Suppressor macrophage treated with lipopolysaccharide for 1 hour (primary cell): ENCODE measurements at regions not wholly inside any gene's neighbourhood (a gene's known extent, or its start where the extent isn't known, plus 50 kb on each side); places are given as distances from the start of the nearest gene placed in this dataset.
A peak's percentile ranks its signal among the peaks of the same experiment; 100 is the strongest.
"Not testable (repeated sequence)": the region's sequence is repeated elsewhere in the genome, so short reads cannot be mapped to it uniquely, and the experiment has no call there.

Experiments used
- DNase-seq, 3 donors: peaks; one replicate each; pipeline ENCODE4 v3.0.0-alpha.2; 2020 to 2022

DNA sequence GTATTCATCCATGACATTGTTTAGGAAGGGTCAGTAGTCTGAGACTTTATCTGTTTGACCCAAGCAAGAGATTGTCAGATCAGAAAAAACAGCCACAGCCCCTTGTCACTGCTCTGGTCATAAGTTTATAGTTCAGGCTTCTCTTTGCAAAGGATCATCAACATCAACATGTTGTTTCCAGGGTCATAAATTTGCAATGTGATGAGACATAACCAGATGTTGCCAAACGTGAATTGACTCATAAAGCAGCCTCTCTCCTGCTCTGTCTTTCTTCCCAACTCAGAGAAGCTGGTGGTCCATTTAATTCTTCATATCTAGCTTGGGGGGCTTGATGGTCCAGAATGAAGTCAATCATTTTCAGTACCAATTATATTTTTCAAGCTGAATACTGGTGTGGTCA, 507.2 kb upstream of the PBX1 start:
- DNase-seq: no peak

DNA sequence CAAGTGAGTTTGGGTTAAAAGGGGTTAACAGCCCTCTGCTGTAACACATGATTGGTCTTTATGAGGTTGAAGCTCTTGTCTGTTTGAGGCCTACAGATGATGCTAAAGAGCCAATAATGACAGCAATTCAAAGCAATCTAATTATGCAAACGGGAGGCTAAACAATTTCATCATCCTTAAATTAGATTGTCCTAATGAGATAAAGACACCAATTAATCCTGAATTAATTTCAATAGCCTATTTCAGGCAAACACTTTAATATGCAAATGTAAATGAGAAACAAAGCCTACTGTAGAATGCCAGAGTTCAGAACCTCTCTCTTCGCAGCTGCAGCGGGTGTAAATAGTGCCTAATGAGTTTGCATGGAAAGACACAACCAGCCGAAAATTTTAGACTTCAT, 504.7 kb upstream of the PBX1 start:
- DNase-seq: no peak

DNA sequence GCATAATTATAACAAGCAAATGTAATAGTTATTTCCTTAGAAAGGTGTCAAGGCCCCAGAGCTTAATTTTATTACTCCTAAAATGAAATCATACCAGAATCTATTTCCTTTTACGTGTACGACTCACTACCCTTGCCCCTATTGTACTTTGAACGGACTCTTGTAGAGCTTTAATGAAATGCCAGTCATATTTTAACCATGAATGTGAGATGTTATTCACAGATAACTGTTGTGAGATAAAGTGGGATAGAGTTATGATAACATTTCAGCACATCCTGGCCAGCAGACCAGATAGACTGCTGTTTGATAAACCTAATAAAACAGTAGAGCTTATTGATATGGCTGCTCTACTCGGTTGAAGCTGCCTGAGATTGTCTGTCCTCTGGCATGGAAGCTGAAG, 500.8 kb upstream of the PBX1 start:
- no peak for DNase-seq

DNA sequence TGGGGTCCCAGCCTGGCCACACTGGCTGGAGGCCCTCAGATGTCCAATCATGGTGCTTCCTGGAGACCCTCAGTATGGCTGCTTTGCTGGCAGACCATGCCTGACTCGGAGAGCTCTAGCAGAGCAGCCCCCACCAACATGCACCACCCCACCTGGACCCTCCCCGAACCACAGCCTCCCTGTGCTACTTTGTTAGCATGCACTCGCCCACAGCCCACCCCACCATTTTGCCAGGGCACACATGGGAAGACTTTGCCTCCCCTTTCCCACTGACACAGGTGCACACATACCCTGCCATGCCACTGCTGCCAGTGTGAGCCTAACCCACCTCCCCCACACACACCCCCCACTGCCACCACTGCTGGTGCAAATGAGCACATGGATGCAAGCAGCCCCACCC, 497.5 kb upstream of the PBX1 start:
- DNase-seq: no peak

DNA sequence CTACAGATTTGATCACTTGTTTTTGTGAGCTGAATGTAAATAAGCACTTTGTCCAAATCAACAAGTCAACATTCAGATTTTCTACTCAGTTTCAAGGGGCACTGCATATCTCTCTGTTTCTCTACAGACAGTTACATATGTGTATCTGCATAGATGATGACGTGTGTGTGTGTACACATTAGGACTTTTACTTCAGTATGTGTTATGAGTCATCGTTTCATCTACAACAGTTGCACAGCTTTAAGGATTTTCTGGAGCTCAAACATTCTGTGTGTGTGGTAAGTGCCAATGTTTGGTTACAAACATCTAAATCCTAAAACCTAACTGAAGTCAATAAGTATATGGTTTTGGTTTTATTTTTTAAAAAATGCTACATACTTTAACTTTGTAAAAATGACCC, 494.5 kb upstream of the PBX1 start:
- DNase-seq: no peak

DNA sequence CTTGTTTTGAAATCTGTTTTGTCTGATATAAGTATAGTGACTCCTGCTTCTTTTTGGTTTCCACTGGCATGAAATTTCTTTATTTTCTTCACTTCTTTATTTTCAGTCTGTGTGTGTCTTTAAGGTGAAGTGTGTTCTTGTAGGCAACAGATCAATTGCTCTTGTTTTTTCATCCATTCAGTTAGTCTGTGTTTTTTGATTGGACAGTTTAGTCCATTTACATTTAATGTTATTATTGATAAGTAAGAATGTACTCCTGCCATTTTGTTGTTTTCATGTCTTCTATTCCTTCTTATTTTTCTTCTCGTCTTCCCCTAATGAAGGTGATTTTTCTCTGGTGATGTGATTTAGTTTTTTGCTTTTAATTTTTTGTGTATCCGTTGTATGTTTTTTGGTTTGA, 487.7 kb upstream of the PBX1 start:
- no peak for DNase-seq

DNA sequence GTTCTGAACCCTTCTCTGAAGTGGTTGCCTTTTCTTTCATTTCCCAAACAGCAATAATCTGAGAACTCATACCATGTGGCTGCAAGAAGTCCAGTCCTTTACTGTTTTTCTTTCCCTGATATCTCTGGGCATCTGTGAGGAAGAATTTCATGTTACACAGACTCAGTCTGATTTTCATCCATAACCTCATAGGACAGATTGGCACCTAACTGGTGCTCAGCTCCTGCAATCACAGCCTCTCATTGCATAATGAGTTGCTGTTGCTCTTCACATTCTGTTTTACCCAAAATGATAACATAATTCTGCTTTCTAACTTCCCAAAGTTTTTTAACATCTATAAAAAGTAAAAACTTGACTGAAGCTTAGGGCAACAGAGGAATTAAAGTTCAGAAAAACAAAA, 472.2 kb upstream of the PBX1 start:
- no peak for DNase-seq

DNA sequence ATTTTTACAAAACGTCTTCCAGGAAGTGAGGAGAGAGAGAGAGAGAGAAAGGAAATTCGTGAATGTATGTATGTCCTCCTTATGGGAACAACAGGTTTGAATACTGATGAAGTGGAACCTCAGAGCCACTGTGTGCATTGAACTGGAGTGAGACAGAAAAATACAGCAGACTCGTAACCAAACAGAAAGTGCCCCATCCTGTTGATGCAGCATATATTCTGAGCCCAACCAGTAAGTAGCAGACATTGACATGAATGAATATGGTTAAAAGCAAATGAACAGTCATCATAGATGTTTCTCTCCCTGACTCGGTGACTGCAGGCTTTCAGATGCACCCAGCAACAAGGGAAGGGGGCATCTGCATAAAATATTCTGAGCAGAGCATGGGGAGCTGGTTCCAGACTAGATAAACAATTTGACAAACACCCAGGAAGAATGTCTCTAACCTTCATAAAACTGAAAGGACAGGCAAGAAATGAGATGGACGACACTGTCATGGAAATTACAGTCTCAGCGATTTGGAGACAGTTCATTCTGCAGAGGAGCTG, 471.0 kb upstream of the PBX1 start:
- no peak for DNase-seq

DNA sequence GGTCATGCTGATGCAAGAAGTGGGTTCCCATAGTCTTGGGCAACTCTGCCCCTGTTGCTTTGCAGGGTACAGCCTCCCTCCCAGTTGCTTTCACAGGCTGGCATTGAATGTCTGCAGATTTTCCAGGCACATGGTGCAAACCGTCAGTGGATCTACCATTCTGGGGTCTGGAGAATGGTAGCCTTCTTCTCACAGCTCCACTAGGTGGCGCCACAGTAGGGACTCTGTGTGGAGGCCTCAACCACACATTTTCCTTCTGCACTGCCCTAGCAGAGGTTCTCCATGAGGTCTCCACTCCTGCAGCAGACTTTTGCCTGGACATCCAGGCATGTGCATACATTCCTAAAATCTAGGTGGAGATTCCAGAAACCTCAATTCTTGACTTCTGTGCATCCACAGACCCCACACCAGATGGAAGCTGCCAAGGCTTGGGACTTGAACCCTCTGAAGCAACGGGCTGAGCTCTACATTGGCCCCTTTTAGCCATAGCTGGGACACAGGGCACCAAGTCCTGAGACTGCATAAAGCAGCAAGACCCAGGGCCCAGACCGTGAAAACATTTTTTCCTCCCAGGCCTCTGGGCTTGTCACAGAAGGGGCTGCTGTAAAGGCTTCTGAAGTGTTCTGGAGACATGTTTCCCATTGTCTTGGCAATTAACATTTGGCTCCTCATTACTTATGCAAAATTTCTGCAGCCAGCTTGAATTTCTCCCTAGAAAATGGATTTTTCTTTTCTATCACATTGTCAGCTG, 466.2 kb upstream of the PBX1 start:
- peak; percentile 8 to 27 (median 20) for DNase-seq

DNA sequence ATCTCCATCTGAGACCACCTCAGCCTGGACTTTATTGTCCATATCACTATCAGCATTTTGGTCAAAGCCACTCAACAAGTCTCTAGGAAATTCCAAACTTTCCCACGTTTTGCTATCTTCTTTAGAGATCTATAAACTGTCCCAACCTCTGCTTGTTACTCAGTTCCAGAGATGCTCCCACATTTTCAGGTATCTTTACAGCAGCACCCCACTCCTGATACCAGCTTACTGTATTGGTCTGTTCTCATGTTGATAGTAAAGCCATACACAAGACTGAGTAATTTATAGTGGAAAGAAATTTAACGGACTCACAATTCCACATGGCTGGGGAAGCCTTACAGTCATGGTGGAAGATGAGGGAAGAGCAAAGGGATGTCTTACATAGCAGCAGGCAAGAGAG, 465.4 kb upstream of the PBX1 start:
- no peak for DNase-seq

DNA sequence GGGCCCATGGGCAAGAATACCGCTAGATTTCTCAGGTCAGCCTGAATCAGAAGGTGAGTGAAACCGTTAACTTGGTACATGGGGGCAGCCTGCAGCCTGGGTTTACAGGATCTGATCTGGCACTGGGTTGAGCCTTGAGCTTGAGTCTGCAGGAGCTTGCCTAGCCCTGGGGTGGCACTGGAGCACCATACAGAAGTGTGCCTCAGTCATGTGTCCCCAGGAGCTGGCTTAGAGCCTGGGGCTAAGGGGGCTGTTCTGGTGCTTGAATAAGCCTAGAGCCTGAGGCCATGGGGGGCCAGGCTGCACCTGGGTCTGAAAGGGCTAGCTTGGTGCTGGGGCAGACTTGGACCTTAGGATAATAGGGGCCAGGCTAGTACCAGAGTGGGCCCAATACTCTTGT, 457.2 kb upstream of the PBX1 start:
- no peak for DNase-seq

DNA sequence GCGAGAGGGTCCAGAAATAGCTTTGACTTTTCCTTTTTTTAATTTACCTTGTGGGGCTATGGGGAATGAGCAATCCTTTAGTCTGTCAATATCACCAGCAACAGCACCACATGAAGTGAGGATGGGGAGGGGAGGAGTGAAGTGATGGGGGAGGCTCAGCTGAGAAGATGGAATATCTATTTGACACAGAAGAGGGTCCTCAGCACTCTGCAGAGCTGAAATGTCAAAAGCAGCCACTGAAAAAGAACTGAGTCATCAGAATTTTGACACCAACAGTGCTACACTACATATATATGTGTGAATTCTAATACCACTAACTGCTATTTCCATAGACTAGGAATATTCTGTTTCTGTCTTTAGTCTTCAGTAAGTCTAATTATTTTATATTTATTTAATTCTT, 427.0 kb upstream of the PBX1 start:
- no peak for DNase-seq

DNA sequence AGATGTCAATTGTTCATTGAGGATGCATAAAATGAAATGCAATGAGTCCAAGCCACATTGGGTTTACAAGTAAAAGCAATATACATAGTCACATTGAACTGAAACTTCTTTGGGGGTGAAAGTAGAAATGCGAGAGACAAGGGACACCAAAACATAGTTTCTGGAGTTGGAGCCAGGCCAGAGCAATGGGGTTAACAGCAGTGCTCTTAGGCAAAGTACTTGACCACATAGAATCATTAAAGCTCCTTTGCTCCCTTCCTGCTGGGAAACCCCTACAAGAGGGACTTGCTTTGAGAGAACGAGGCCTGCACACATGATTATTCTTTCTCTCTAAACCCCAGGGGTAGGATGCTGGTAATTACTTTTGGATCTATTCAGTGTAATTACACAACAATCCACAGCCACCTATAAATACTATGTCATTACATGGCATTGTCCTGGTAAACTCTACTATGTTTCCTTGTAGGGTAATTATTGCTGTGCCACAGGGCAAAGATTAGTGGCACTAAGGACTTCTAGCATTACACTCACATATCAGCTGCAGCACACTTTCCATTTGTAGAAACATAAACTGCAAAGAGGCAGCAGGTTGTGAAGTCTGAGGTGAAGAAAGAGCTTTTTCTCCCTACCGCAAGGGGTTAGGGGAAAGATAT, 421.6 kb upstream of the PBX1 start:
- DNase-seq: no peak

DNA sequence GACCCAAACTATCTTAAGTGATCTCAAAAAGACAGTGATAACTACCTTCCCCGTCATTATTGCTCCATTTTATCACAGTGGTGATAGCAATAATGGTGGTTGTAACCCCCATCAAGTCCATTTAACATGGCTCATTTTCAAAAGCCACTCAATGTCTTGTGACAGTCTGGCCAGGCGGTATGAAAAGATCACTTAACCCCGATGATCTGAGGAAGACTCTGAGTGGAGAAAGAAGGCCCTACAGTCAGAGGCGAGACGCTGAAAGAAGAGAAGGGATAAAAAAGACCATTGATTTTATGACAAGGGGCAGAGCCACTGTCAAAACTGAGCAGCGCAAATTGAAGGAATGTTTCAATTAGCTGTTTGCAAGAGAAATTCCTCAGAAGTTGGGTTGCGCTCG, 417.2 kb upstream of the PBX1 start:
- no peak for DNase-seq

DNA sequence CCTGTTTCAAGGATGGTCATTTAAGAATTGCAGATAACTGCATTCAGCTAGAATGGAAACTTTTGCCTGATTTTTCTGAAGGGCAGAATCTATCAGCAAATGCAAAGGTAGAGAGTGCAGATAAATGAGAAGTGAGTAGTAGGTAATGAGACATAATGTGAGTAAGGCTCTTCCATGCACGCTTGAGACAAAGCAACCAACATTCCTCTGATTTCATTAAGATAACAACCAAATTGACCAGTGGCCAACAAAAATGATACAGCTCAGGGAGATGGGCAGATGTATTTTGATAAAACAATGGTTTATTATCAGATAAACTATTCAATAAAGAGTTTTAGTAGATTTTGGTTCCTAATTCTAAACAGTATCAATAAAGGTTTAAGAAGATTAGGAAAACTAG, 404.4 kb upstream of the PBX1 start:
- DNase-seq: no peak

DNA sequence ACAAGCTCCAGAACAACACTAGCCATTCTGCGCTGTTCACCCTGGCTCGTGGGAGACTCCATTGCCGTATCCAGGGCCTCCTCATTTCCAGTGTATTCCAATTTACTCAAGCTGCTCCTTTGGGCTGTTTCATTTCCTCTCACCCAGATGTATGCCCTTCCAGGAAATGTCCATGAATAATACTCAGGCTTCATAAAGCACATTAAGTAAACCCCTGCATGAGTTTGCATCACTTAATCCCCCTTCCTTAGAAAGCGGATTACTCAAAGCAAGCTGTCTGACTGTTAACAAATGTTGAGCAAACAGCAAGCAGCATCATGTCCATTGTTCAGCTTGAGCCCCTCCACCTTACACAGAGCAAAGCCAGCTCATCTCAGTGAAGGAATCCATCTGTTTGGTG, 403.6 kb upstream of the PBX1 start:
- no peak for DNase-seq

DNA sequence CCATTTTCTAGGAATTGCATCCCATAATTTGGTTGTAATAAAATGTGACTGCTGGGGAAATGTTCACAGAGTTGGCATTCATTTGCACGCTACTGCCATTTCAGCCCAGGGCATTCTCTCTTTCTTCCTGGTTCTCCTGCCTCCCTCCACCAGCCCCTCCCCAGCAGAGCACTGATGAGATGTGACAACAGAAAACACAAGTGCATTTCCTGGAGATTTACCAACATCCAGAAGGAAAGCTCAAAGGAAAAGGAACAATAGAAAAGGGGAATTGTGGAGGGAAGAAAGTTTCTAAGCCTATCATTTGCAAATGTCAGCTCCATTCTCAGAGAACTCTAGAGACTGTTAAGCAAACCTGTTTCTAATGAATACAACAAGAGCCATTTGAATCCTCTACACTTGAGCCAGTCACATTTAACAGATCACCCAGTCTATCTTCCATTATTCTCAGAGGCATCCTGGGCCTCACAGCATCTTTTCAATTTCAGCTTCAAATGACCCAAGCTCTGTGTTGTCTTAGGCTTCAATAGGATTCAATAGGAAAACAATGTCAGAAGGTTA, 395.6 kb upstream of the PBX1 start:
- DNase-seq: no peak

DNA sequence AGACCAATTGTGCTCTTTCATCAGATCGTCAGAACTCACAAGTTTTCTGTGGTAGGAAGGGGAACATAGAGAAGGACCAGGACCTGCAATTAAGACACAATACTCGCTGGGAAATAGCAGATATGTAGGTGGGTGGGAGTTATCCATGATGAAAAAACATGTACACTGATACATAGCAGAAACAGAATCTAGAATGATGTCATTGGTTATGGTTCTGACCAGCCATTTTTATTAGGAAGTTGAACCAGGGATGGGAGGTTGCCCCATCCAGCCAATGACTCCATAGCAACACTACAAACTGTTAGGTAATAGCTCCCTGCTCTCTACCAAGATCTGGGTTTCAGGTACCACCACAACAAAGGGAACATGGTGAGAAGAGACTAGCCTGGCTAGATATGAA, 393.5 kb upstream of the PBX1 start:
- DNase-seq: no peak

DNA sequence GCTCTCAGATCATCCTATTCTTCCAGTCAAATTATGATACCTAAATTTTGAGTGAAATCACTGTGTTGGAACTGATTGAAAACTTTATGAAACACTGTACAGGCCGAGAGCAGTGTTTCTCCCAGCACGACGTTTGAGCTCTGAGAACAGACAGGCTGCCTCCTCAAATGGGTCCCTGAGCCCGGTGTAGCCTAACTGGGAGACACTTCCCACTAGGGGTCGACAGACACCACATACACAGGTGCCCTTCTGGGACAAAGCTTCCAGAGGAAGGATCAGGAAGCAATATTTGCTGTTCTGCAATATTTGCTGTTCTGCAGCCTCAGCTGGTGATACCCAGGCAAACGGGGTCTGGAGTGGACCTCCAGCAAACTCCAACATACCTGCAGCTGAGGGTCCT, 392.5 kb upstream of the PBX1 start:
- not testable (repeated sequence) for DNase-seq

DNA sequence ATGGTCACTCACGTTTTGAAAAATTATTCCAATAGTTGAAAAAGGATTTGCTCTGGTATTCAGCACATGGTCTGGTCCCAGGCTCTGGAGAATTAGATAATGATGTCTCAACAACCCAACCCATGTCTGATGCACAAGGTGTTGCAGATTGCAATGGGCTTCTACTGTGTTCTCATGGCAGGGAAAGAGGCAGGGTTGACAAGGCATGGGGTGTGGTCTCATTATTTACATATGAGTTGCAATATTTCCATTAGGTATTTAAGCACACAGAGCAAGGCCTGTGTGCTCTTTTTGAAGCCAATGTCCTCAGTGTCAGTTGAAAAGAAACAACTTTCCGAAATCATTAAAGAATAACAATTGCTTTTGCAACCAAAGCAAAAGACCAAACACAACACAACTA, 381.9 kb upstream of the PBX1 start:
- no peak for DNase-seq

DNA sequence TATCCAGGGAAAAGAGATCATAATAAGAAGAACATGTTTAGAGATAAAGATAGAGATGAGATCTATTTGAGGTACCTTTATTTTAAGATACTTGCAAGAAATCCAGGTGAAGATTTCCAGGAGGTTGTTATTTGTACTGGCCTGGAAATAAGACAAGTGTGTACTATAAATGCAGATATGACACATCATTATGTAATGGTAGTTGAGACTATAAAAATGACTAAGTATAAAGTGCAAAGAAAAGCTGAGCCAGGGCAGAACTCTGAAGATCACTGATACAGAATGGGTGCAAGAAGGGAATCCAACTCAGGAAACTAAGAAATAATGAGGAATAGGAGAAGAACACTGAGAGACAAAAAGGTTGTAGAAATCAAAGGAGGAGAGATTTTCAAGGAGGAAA, 378.2 kb upstream of the PBX1 start:
- no peak for DNase-seq

DNA sequence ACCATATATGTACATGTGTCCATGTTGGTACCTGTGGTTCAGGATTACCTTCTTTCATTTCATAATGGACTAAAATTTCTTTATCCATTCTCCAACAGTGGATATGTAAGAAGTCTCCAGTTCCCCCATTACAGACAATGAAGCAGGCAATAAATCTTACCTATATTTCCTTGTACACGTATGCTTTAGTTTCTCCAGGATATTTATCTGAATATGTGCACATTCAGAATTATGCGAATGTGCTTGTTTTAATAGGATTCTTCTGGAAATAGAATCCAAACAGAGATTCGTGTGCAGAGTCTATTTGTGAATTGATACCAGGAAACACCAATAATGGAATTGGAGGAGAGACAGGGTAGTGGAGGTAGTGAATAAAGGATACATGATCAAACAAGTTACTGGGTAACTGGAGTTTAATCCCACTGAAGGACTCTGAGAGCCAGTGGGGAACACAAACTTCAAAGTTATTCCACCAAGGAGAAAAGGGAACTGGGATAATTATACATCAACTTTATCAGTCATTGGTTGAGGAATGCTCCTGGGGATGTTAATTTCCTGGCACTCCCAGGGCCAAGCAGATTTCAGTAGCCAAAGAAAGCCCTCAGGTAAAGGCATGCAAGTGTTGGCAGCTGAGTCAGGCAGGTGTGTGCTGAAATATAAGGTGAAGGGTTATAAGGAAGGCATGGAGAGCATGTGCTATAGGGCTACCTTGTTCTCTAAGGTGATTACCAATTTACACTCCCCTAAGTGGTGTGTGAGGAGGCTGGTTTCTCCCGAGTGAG, 374.9 kb upstream of the PBX1 start:
- no peak for DNase-seq

DNA sequence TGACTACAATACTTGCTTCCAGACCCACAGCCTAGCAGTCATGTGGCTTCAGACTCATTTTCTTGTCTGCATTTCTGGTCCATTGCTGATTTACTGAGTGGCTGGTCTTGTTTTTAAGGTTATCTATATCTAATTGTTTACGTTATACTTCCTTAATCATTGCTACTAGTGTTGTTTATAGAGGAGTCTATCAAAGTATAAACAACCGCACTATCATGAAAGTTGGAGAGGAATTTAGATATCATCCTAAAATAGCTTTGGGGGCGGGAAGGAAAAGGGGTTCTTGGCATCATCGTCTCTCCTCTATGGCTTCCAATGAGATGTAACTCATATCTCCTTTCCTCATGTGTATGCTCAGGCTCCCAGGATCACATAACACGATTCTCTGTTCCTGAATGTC, 372.1 kb upstream of the PBX1 start:
- no peak for DNase-seq

DNA sequence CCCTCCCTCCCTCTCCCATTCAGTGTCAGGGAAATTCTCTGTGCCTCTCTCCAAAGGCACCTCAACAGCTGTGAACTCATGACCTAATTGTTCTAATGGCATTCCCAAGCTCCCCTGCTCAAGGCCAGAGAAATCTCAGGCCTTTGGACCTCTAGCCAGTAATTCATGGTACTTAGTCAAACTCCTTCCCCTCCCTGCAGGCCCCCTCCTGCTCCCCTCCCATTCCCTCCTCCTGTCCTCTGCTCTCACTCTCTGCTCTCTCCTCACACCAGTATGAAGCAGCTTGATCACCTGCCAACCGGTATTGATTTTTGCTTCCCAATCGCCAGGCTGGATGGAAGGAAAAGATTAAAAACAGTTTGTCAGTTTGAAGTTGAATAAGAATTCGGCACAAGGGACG, 370.5 kb upstream of the PBX1 start:
- DNase-seq: no peak
